Cardiac fibroblast (primary cell): ENCODE measurements at regions not wholly inside any gene's neighbourhood (a gene's known extent, or its start where the extent isn't known, plus 50 kb on each side); places are given as distances from the start of the nearest gene placed in this dataset.

Source experiments
- DNase-seq, 2 donors: peaks; one replicate each; pipeline versions ENCODE4 v3.0.0 to v3.0.0-alpha.2; 2010; ENCODE audit warnings: low read depth in 2 of 2
- H3K4me3 ChIP-seq, 2 donors: replicated peaks in 1 of 2; 1 replicate in 1 of 2; 2 replicates in 1 of 2; pipeline ENCODE4 v1.5.1; 2011; ENCODE audit warnings: low read depth in 2 of 2, low read length in 2 of 2, mild to moderate bottlenecking in 2 of 2, moderate library complexity in 1 of 2
- TF ChIP-seq, protein P1 (sequence below): IDR thresholded peaks from one replicate; pipeline ENCODE4 v1.5.1; 2011; ENCODE audit warnings: low read depth, mild to moderate bottlenecking, low read length, inconsistent platforms

- no peak overlapping the region for H3K4me3 ChIP-seq
- TF ChIP-seq, protein P1, sequence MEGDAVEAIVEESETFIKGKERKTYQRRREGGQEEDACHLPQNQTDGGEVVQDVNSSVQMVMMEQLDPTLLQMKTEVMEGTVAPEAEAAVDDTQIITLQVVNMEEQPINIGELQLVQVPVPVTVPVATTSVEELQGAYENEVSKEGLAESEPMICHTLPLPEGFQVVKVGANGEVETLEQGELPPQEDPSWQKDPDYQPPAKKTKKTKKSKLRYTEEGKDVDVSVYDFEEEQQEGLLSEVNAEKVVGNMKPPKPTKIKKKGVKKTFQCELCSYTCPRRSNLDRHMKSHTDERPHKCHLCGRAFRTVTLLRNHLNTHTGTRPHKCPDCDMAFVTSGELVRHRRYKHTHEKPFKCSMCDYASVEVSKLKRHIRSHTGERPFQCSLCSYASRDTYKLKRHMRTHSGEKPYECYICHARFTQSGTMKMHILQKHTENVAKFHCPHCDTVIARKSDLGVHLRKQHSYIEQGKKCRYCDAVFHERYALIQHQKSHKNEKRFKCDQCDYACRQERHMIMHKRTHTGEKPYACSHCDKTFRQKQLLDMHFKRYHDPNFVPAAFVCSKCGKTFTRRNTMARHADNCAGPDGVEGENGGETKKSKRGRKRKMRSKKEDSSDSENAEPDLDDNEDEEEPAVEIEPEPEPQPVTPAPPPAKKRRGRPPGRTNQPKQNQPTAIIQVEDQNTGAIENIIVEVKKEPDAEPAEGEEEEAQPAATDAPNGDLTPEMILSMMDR: no peak
Measured at GRCh38 chr1:81650776-81651175, 150.0 kb upstream of the ADGRL2 start.

GRCh38 chr1:81635816-81636215 lies 164.9 kb upstream of the ADGRL2 start:
- peak; percentile 10 to 33 for DNase-seq
- TF ChIP-seq, protein P1: no peak
- H3K4me3 ChIP-seq: no peak overlapping the region

More at GRCh38 chr1:81650776-81651175, 150.0 kb upstream of the ADGRL2 start:
- peak in 1 of 2 donors; percentile 35 for DNase-seq

GRCh38 chr1:81634294-81634693 lies 166.4 kb upstream of the ADGRL2 start:
- TF ChIP-seq, protein P1: no peak
- H3K4me3 ChIP-seq: no peak overlapping the region
- no peak for DNase-seq

DNA sequence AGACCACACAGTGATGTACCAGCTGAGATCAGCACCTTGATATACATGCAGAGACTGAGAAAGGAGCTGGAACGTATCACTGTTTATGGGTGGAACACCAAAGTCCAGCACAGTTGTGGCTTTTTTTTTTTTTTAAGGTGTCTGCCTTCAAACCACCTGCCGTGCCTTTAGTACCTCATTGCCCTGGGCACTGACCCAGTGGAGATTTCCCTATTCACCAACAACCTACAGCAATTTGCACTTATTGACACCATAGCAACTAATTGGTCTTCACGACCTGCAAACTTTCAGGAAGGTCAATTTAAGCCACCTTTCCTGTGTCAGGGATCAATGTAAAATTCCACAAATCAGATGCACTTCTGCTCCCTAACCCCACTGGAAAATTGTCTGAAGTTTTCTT lies 181.6 kb upstream of the ADGRL2 start:
- no peak overlapping the region for H3K4me3 ChIP-seq
- TF ChIP-seq, protein P1: no peak
- no peak for DNase-seq

- no peak overlapping the region for H3K4me3 ChIP-seq
- TF ChIP-seq, protein P1: no peak
- DNase-seq: no peak
Measured at GRCh38 chr1:81618376-81618775, 182.4 kb upstream of the ADGRL2 start.

- TF ChIP-seq, protein P1: peak; percentile 34
- DNase-seq: peak; percentile 34 to 73
- no peak overlapping the region for H3K4me3 ChIP-seq
Measured at GRCh38 chr1:81617308-81617967, 183.3 kb upstream of the ADGRL2 start.

DNA sequence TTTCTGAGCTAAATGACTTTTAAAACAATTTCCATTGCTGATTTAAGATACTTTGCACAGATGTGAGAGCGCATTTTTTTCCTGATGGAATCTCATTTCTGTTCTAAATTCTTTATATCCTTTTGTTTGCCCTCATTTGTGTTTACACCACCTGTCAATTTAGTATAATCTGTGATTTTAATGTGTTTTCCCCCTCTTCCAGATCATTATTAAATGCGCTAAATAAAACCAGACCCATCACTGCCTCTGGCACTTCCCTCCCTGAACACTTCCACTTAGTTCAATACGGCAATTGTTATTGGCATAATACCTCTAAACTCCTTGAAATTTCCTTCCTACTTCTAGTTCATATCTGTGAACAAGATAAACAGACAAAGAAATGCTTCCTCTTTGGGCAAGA lies 186.9 kb upstream of the ADGRL2 start:
- DNase-seq: no peak
- TF ChIP-seq, protein P1: no peak
- H3K4me3 ChIP-seq: no peak overlapping the region
